Naive thymus-derived CD8-positive, alpha-beta T cell (primary cell): ENCODE measurements at regions not wholly inside any gene's neighbourhood (a gene's known extent, or its start where the extent isn't known, plus 50 kb on each side); places are given as distances from the start of the nearest gene placed in this dataset.
"Not testable (repeated sequence)": the region's sequence is repeated elsewhere in the genome, so short reads cannot be mapped to it uniquely, and the experiment has no call there.

Experiments used
- ATAC-seq, 2 donors: fragments of 150-1000 bp; cut with Tn5 transposase in 1 of 2; sonication (Bioruptor Pico), chemical (Tn5 transposase) in 1 of 2; 1 replicate in 1 of 2; 2 replicates in 1 of 2; pipeline ENCODE4 v1.10.0; 2021; ENCODE audit warnings: mild to moderate bottlenecking in 2 of 2, moderate library complexity in 2 of 2
- POLR2A ChIA-PET: fragments of 350-600 bp; sonication (Branson Sonifier 250); formaldehyde crosslinking; loops from one replicate; lab custom pipeline; 2021; ENCODE audit warnings: antibody characterized with exemption; lab: Charles Lee
- DNase-seq, 10 donors: peaks; one replicate each; pipeline versions ENCODE4 v3.0.0 to v3.0.0-alpha.2; 2020 to 2022
- H3K27ac Mint-ChIP-seq, 10 donors: one replicate each; pipeline ENCODE4 v1.8.0; 2020 to 2022; ENCODE audit warnings: mild to moderate bottlenecking in 10 of 10, mixed read lengths in 10 of 10, moderate library complexity in 4 of 10, inconsistent platforms in 1 of 10
- H3K27me3 Mint-ChIP-seq, 5 donors: one replicate each; pipeline ENCODE4 v1.8.0; 2021 to 2022; ENCODE audit warnings: mixed read lengths in 5 of 5
- H3K36me3 Mint-ChIP-seq, 3 donors: one replicate each; pipeline ENCODE4 v1.8.0; 2020 to 2022; ENCODE audit warnings: mixed read lengths in 3 of 3, mild to moderate bottlenecking in 2 of 3, inconsistent platforms in 1 of 3
- H3K4me1 Mint-ChIP-seq, 4 donors: one replicate each; pipeline ENCODE4 v1.8.0; 2021 to 2022; ENCODE audit warnings: mixed read lengths in 4 of 4
- H3K4me3 Mint-ChIP-seq, 10 donors: one replicate each; pipeline ENCODE4 v1.8.0; 2020 to 2022; ENCODE audit warnings: mild to moderate bottlenecking in 10 of 10, mixed read lengths in 10 of 10, moderate library complexity in 6 of 10, inconsistent platforms in 1 of 10
- H3K9me3 Mint-ChIP-seq, 9 donors: one replicate each; pipeline ENCODE4 v1.8.0; 2020 to 2022; ENCODE audit warnings: mixed read lengths in 9 of 9, mild to moderate bottlenecking in 3 of 9, inconsistent platforms in 1 of 9, moderate library complexity in 1 of 9

- Mint-ChIP-seq H3K4me1 (peaks cover 18 to 20% (median 20%) of the 10 kb centered on the region in 4 donors), H3K4me3 (peak overlapping the region; percentile 67 to 87 (median 82)), H3K27ac (peak overlapping the region in 5 of 10 donors; percentile 33 to 76 (median 56)), H3K9me3 (peaks cover 9 to 25% (median 17%) of the 10 kb centered on the region in 9 donors), H3K36me3 (peaks cover 1 to 14% (median 12%) of the 10 kb centered on the region in 3 donors), H3K27me3 (no peaks in the 10 kb centered on the region)
- POLR2A ChIA-PET, result interaction anchor here (0.6 to 1.0 kb wide), 2 partner anchors 90 to 113 kb away, joined by 3 to 4 read pairs; no protein-coding TSS in a partner anchor
- DNase-seq (peak; percentile 73 to 98 (median 86)), ATAC-seq (peak; percentile 85 to 89)
Measured at GRCh38 chr7:149714081-149714909, 59.1 kb downstream of the ZNF467 start.

- peaks cover 9 to 30% (median 19%) of the 10 kb centered on the region in 9 donors for H3K9me3 Mint-ChIP-seq
- POLR2A ChIA-PET, result no interaction called here
- peaks cover 0 to 20% (median 12%) of the 10 kb centered on the region in 3 donors for H3K36me3 Mint-ChIP-seq
- no peaks in the 10 kb centered on the region for H3K27me3 Mint-ChIP-seq
- no peak for ATAC-seq
- peaks cover 18 to 20% (median 20%) of the 10 kb centered on the region in 4 donors for H3K4me1 Mint-ChIP-seq
- peak in 1 of 10 donors; percentile 58 for DNase-seq
- peak overlapping the region in 3 of 10 donors; percentile 13 to 63 (median 40) for H3K27ac Mint-ChIP-seq
- H3K4me3 Mint-ChIP-seq, result peak overlapping the region; percentile 67 to 84 (median 82)
Measured at GRCh38 chr7:149713731-149714068, 59.7 kb downstream of the ZNF467 start.

GRCh38 chr7:149713061-149713730 lies 60.2 kb downstream of the ZNF467 start:
- no peak for ATAC-seq
- no peak for DNase-seq
- H3K4me3 Mint-ChIP-seq, result peak overlapping the region; percentile 24 to 84 (median 68)
- POLR2A ChIA-PET, result no interaction called here
- H3K36me3 Mint-ChIP-seq, result peaks cover 0 to 21% (median 12%) of the 10 kb centered on the region in 3 donors
- H3K9me3 Mint-ChIP-seq, result peaks cover 9 to 34% (median 21%) of the 10 kb centered on the region in 9 donors
- peak overlapping the region in 2 of 10 donors; percentile 13 to 63 for H3K27ac Mint-ChIP-seq
- H3K4me1 Mint-ChIP-seq, result peaks cover 18 to 20% (median 20%) of the 10 kb centered on the region in 4 donors
- H3K27me3 Mint-ChIP-seq, result no peaks in the 10 kb centered on the region

GRCh38 chr7:149708026-149708425 lies 65.4 kb downstream of the ZNF467 start:
- H3K9me3 Mint-ChIP-seq, result peaks cover 9 to 34% (median 21%) of the 10 kb centered on the region in 9 donors
- peaks cover 0 to 21% (median 12%) of the 10 kb centered on the region in 3 donors for H3K36me3 Mint-ChIP-seq
- DNase-seq (no peak), ATAC-seq (no peak)
- H3K27ac Mint-ChIP-seq, result no peak overlapping the region
- H3K4me3 Mint-ChIP-seq, result no peak overlapping the region
- H3K4me1 Mint-ChIP-seq, result no peaks in the 10 kb centered on the region
- peaks cover 0 to 14% (median 9%) of the 10 kb centered on the region in 5 donors for H3K27me3 Mint-ChIP-seq
- POLR2A ChIA-PET, result no interaction called here

- Mint-ChIP-seq H3K4me3 (no peak overlapping the region), H3K27me3 (peaks cover 3 to 14% (median 9%) of the 10 kb centered on the region in 5 donors), H3K4me1 (no peaks in the 10 kb centered on the region), H3K27ac (peak overlapping the region in 1 of 10 donors; percentile 72), H3K36me3 (peaks cover 0 to 21% (median 12%) of the 10 kb centered on the region in 3 donors), H3K9me3 (peaks cover 9 to 34% (median 21%) of the 10 kb centered on the region in 9 donors)
- ATAC-seq (no peak), DNase-seq (no peak)
- POLR2A ChIA-PET, result no interaction called here
Measured at GRCh38 chr7:149707448-149707886, 65.9 kb downstream of the ZNF467 start.

- no peaks in the 10 kb centered on the region for H3K4me1 Mint-ChIP-seq
Measured at GRCh38 chr7:149706398-149706797, 67.0 kb downstream of the ZNF467 start.

GRCh38 chr7:149704507-149704906 lies 68.9 kb downstream of the ZNF467 start:
- peaks cover 5 to 22% (median 13%) of the 10 kb centered on the region in 5 donors for H3K27me3 Mint-ChIP-seq
- no peak overlapping the region for H3K27ac Mint-ChIP-seq
- H3K4me1 Mint-ChIP-seq, result no peaks in the 10 kb centered on the region
- H3K9me3 Mint-ChIP-seq, result peaks cover 0 to 16% (median 9%) of the 10 kb centered on the region in 9 donors
- peaks cover 0 to 12% (median 2%) of the 10 kb centered on the region in 3 donors for H3K36me3 Mint-ChIP-seq
- no peak for DNase-seq
- POLR2A ChIA-PET, result no interaction called here
- no peak overlapping the region for H3K4me3 Mint-ChIP-seq
- no peak for ATAC-seq

More at GRCh38 chr7:149706398-149706797, 67.0 kb downstream of the ZNF467 start:
- DNase-seq (no peak), ATAC-seq (no peak)
- peaks cover 3 to 14% (median 9%) of the 10 kb centered on the region in 5 donors for H3K27me3 Mint-ChIP-seq
- H3K4me3 Mint-ChIP-seq, result no peak overlapping the region
- H3K36me3 Mint-ChIP-seq, result peaks cover 0 to 16% (median 11%) of the 10 kb centered on the region in 3 donors
- POLR2A ChIA-PET, result no interaction called here
- peaks cover 4 to 28% (median 16%) of the 10 kb centered on the region in 9 donors for H3K9me3 Mint-ChIP-seq
- no peak overlapping the region for H3K27ac Mint-ChIP-seq

GRCh38 chr7:149703044-149703650 lies 70.2 kb downstream of the ZNF467 start:
- no peak overlapping the region for H3K27ac Mint-ChIP-seq

GRCh38 chr7:149701495-149702240 lies 71.7 kb downstream of the ZNF467 start:
- peaks cover 0 to 10% (median 6%) of the 10 kb centered on the region in 3 donors for H3K36me3 Mint-ChIP-seq
- POLR2A ChIA-PET, result no interaction called here
- no peak overlapping the region for H3K27ac Mint-ChIP-seq
- H3K4me1 Mint-ChIP-seq, result no peaks in the 10 kb centered on the region
- peaks cover 5 to 20% (median 11%) of the 10 kb centered on the region in 5 donors for H3K27me3 Mint-ChIP-seq
- ATAC-seq, result no peak
- DNase-seq, result no peak
- H3K9me3 Mint-ChIP-seq, result peaks cover 4 to 25% (median 9%) of the 10 kb centered on the region in 9 donors
- H3K4me3 Mint-ChIP-seq, result no peak overlapping the region

More at GRCh38 chr7:149703044-149703650, 70.2 kb downstream of the ZNF467 start:
- Mint-ChIP-seq H3K4me3 (no peak overlapping the region), H3K9me3 (peaks cover 1 to 13% (median 5%) of the 10 kb centered on the region in 9 donors), H3K36me3 (peaks cover 0 to 7% (median 6%) of the 10 kb centered on the region in 3 donors), H3K27me3 (peaks cover 6 to 22% (median 17%) of the 10 kb centered on the region in 5 donors), H3K4me1 (no peaks in the 10 kb centered on the region)
- POLR2A ChIA-PET, result interaction anchor here (0.7 kb wide), 1 partner anchor 1215 kb away, joined by 5 read pairs; no protein-coding TSS in a partner anchor
- ATAC-seq, result no peak
- DNase-seq, result no peak

- DNase-seq, POLR2A ChIA-PET, H3K4me1 Mint-ChIP-seq, H3K4me3 Mint-ChIP-seq, ATAC-seq, H3K27ac Mint-ChIP-seq: not testable (repeated sequence)
- Mint-ChIP-seq H3K9me3 (peaks cover 4 to 25% (median 11%) of the 10 kb centered on the region in 9 donors), H3K27me3 (peaks cover 14 to 33% (median 18%) of the 10 kb centered on the region in 5 donors), H3K36me3 (peaks cover 0 to 10% (median 6%) of the 10 kb centered on the region in 3 donors)
Measured at GRCh38 chr7:149697767-149698166, 75.6 kb downstream of the ZNF467 start.

- Mint-ChIP-seq H3K4me1 (peaks cover 0 to 3% (median 1%) of the 10 kb centered on the region in 4 donors), H3K27ac (no peak overlapping the region), H3K4me3 (no peak overlapping the region), H3K27me3 (peaks cover 18 to 48% (median 22%) of the 10 kb centered on the region in 5 donors), H3K9me3 (peaks cover 4 to 25% (median 11%) of the 10 kb centered on the region in 9 donors), H3K36me3 (peaks cover 0 to 10% (median 6%) of the 10 kb centered on the region in 3 donors)
- POLR2A ChIA-PET, result no interaction called here
- no peak for DNase-seq
- no peak for ATAC-seq
Measured at GRCh38 chr7:149696280-149696679, 77.1 kb downstream of the ZNF467 start.
